ENCODE measurements at regions not wholly inside any gene's neighbourhood (a gene's known extent, or its start where the extent isn't known, plus 50 kb on each side); places are given as distances from the start of the nearest gene placed in this dataset.

- TF ChIP-seq CTCF (conservative IDR thresholded peaks at IDR 0.05) = no peak
- no peak for TF ChIP-seq EZH2 (IDR thresholded peaks at IDR 0.05; ENCODE audit: low read depth)
Observed at GRCh38 chr3:35137612-35138011, 501.7 kb upstream of the ARPP21 start.
